ENCODE measurements at regions not wholly inside any gene's neighbourhood (a gene's known extent, or its start where the extent isn't known, plus 50 kb on each side); places are given as distances from the start of the nearest gene placed in this dataset.
"Not testable (repeated sequence)": the region's sequence is repeated elsewhere in the genome, so short reads cannot be mapped to it uniquely, and the experiment has no call there.

GRCh38 chr4:115459301-115459700 is 345.9 kb upstream of the NDST4 start:
- TF ChIP-seq TCF7L2 (IDR thresholded peaks at IDR 0.05; ENCODE audit: low read depth, low read length); CTCF (IDR thresholded peaks at IDR 0.05); REST (IDR thresholded peaks at IDR 0.05; ENCODE audit: insufficient read depth in 1 of 2, low read depth in 2 of 2, low read length in 1 of 2): not testable (repeated sequence)
